ENCODE measurements at regions not wholly inside any gene's neighbourhood (a gene's known extent, or its start where the extent isn't known, plus 50 kb on each side); places are given as distances from the start of the nearest gene placed in this dataset.

DNA sequence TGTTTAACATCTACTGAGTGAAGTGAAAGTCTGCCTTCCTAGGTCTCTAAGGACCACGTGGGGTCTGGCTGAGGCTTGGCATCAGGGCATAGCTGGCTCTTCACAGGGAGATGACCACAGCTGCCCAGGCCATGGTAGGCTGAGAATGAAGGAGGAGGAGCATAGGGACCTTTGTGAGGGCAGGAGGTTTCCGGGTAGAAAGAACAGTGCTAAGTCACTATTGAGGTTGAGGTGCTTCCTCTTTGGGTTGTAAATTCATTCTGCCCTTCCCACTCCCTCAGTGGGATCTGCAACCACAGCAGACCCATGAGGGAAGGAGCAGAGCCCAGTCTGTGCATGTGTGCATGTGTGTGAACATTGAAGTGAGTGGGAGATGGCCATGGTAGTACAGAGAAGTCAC, 909.6 kb downstream of the VRK1 start:
- H3K9ac ChIP-seq (ENCODE audit: low read length in 3 of 3), result no peak overlapping the region
- DNase-seq, result no peak
- no peak for TF ChIP-seq CTCF (IDR thresholded peaks at IDR 0.05; ENCODE audit: borderline replicate concordance, extremely low read depth, insufficient read depth)
- intact Hi-C loops (cut with DNase I), result no loop called here
- no peaks in the 10 kb centered on the region for H3K36me3 ChIP-seq (ENCODE audit: control insufficient read depth in 2 of 3, insufficient read depth in 3 of 3, low read length in 3 of 3)
- H3K27ac ChIP-seq (ENCODE audit: low read depth in 2 of 2, low read length in 2 of 2), result no peak overlapping the region
- H3K4me3 ChIP-seq (ENCODE audit: low read length in 3 of 3), result no peak overlapping the region
- no peak for FAIRE-seq
- no peaks in the 10 kb centered on the region for H3K9me3 ChIP-seq (ENCODE audit: control insufficient read depth in 2 of 3, insufficient read depth in 1 of 3, low read length in 3 of 3)
- no peaks in the 10 kb centered on the region for H3K27me3 ChIP-seq (ENCODE audit: control insufficient read depth, insufficient read depth, low read length)
- H3K4me1 ChIP-seq (ENCODE audit: control insufficient read depth in 2 of 3, insufficient read depth in 2 of 3, low read depth in 1 of 3, low read length in 3 of 3), result no peaks in the 10 kb centered on the region

DNA sequence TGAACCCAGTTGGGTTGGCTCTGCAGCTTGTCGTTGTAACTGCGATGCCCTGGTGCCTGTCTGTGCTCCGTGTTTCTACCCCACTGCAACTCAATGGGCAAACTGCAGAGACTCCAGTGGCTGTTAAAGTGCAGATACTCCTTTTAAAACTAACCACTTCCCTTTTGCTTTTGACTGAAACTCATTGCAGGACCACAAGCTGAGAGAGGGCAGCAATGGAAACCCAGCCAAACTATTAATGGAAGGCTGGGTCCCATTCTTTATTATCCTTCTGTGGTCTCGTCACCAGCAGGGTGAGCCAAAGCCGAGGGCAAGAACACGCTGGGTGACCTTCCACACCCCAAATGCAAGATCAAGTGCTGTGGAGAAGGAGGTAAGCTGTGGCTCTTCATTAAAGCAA, 910.4 kb downstream of the VRK1 start:
- no peak overlapping the region for H3K9ac ChIP-seq (ENCODE audit: low read length in 3 of 3)
- no peaks in the 10 kb centered on the region for H3K4me1 ChIP-seq (ENCODE audit: control insufficient read depth in 2 of 3, insufficient read depth in 2 of 3, low read depth in 1 of 3, low read length in 3 of 3)
- H3K4me3 ChIP-seq (ENCODE audit: low read length in 3 of 3), result no peak overlapping the region
- H3K9me3 ChIP-seq (ENCODE audit: control insufficient read depth in 2 of 3, insufficient read depth in 1 of 3, low read length in 3 of 3), result no peaks in the 10 kb centered on the region
- no peak for TF ChIP-seq CTCF (IDR thresholded peaks at IDR 0.05; ENCODE audit: borderline replicate concordance, extremely low read depth, insufficient read depth)
- DNase-seq (no peak), FAIRE-seq (no peak)
- no peaks in the 10 kb centered on the region for H3K27me3 ChIP-seq (ENCODE audit: control insufficient read depth, insufficient read depth, low read length)
- H3K36me3 ChIP-seq (ENCODE audit: control insufficient read depth in 2 of 3, insufficient read depth in 3 of 3, low read length in 3 of 3), result no peaks in the 10 kb centered on the region
- H3K27ac ChIP-seq (ENCODE audit: low read depth in 2 of 2, low read length in 2 of 2), result no peak overlapping the region
- intact Hi-C loops (cut with DNase I), result no loop called here

GRCh38 chr14:97709552-97709951, 912.4 kb downstream of the VRK1 start:
- H3K9me3 ChIP-seq (ENCODE audit: control insufficient read depth in 2 of 3, insufficient read depth in 1 of 3, low read length in 3 of 3), result no peaks in the 10 kb centered on the region
- no peaks in the 10 kb centered on the region for H3K4me1 ChIP-seq (ENCODE audit: control insufficient read depth in 2 of 3, insufficient read depth in 2 of 3, low read depth in 1 of 3, low read length in 3 of 3)
- FAIRE-seq, result no peak
- no peak for DNase-seq
- intact Hi-C loops (cut with DNase I), result no loop called here
- H3K9ac ChIP-seq (ENCODE audit: low read length in 3 of 3), result no peak overlapping the region
- H3K36me3 ChIP-seq (ENCODE audit: control insufficient read depth in 2 of 3, insufficient read depth in 3 of 3, low read length in 3 of 3), result no peaks in the 10 kb centered on the region
- no peak overlapping the region for H3K27ac ChIP-seq (ENCODE audit: low read depth in 2 of 2, low read length in 2 of 2)
- no peaks in the 10 kb centered on the region for H3K27me3 ChIP-seq (ENCODE audit: control insufficient read depth, insufficient read depth, low read length)
- no peak for TF ChIP-seq CTCF (IDR thresholded peaks at IDR 0.05; ENCODE audit: borderline replicate concordance, extremely low read depth, insufficient read depth)
- no peak overlapping the region for H3K4me3 ChIP-seq (ENCODE audit: low read length in 3 of 3)

DNA sequence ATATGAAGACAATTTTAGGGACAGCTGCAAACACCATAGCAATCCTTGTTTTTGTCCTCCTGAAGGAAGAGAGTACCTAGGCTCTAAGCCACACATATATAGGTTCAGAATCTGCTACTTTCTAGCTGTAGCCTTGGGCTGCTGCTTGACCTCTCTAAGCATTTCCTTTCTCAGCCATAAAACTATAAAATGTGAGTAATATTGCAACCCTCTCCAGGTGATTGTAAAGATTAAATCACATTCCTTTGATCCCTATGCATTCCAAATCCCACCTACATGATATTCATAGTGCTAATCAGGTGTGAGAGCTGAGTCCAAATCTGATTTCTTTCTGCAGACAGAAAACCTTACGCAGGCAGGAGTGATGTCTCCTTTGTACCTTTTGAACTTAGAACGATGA, 913.5 kb downstream of the VRK1 start:
- H3K4me1 ChIP-seq (ENCODE audit: control insufficient read depth in 2 of 3, insufficient read depth in 2 of 3, low read depth in 1 of 3, low read length in 3 of 3), result no peaks in the 10 kb centered on the region
- FAIRE-seq (no peak), DNase-seq (no peak)
- H3K27ac ChIP-seq (ENCODE audit: low read depth in 2 of 2, low read length in 2 of 2), result no peak overlapping the region
- H3K4me3 ChIP-seq (ENCODE audit: low read length in 3 of 3), result no peak overlapping the region
- no peak for TF ChIP-seq CTCF (IDR thresholded peaks at IDR 0.05; ENCODE audit: borderline replicate concordance, extremely low read depth, insufficient read depth)
- intact Hi-C loops (cut with DNase I), result no loop called here
- H3K9me3 ChIP-seq (ENCODE audit: control insufficient read depth in 2 of 3, insufficient read depth in 1 of 3, low read length in 3 of 3), result no peaks in the 10 kb centered on the region
- no peaks in the 10 kb centered on the region for H3K27me3 ChIP-seq (ENCODE audit: control insufficient read depth, insufficient read depth, low read length)
- H3K9ac ChIP-seq (ENCODE audit: low read length in 3 of 3), result no peak overlapping the region
- H3K36me3 ChIP-seq (ENCODE audit: control insufficient read depth in 2 of 3, insufficient read depth in 3 of 3, low read length in 3 of 3), result no peaks in the 10 kb centered on the region

Measured in kidney (tissue), 13 donors.